Naive thymus-derived CD4-positive, alpha-beta T cell (primary cell): ENCODE measurements at regions not wholly inside any gene's neighbourhood (a gene's known extent, or its start where the extent isn't known, plus 50 kb on each side); places are given as distances from the start of the nearest gene placed in this dataset.

Experiments used
- ATAC-seq: fragments of 150-1000 bp; cut with Tn5 transposase; 2 replicates; pipeline ENCODE4 v1.10.0; 2021; ENCODE audit warnings: mild to moderate bottlenecking, moderate library complexity
- CTCF ChIA-PET: fragments of 350-600 bp; sonication (Branson Sonifier 250); formaldehyde crosslinking; loops from one replicate; lab custom pipeline; 2021; ENCODE audit warnings: antibody characterized with exemption; lab: Charles Lee
- POLR2A ChIA-PET: fragments of 350-600 bp; sonication (Branson Sonifier 250); formaldehyde crosslinking; loops from one replicate; lab custom pipeline; 2021; ENCODE audit warnings: antibody characterized with exemption, inconsistent platforms; lab: Charles Lee
- DNase-seq, 9 donors: peaks; one replicate each; pipeline versions ENCODE4 v3.0.0 to v3.0.0-alpha.2; 2020 to 2022; ENCODE audit warnings: mixed read lengths in 1 of 9
- H3K27ac ChIP-seq: one replicate; pipeline ENCODE4 v1.7.0; 2013; ENCODE audit warnings: mild to moderate bottlenecking, low read depth, low read length, moderate library complexity
- H3K27me3 ChIP-seq, 2 donors: one replicate each; pipeline ENCODE4 v1.7.0; 2013; ENCODE audit warnings: low read length in 2 of 2, mild to moderate bottlenecking in 2 of 2, moderate library complexity in 2 of 2; ENCODE audit not compliant: control insufficient read depth in 2 of 2, insufficient read depth in 2 of 2
- H3K36me3 ChIP-seq, 3 experiments: 1 replicate in 2 of 3; 2 replicates in 1 of 3; pipeline ENCODE4 v1.7.0; 2013; ENCODE audit warnings: low read length in 3 of 3, mild to moderate bottlenecking in 3 of 3, moderate library complexity in 1 of 3; ENCODE audit not compliant: insufficient read depth in 3 of 3, control insufficient read depth in 2 of 3
- H3K4me1 ChIP-seq, 2 donors: one replicate each; pipeline ENCODE4 v1.7.0; 2013; ENCODE audit warnings: low read length in 2 of 2, mild to moderate bottlenecking in 2 of 2, moderate library complexity in 1 of 2; ENCODE audit not compliant: control insufficient read depth in 2 of 2, insufficient read depth in 2 of 2
- H3K4me3 ChIP-seq: 2 replicates; pipeline ENCODE4 v1.7.0; 2013; ENCODE audit warnings: mild to moderate bottlenecking, low read length
- H3K9me3 ChIP-seq, 3 experiments: 1 replicate in 2 of 3; 2 replicates in 1 of 3; pipeline ENCODE4 v1.7.0; 2013; ENCODE audit warnings: low read length in 3 of 3; ENCODE audit not compliant: control insufficient read depth in 2 of 3
- H3K27ac Mint-ChIP-seq, 9 donors: one replicate each; pipeline ENCODE4 v1.8.0; 2020 to 2022; ENCODE audit warnings: mixed read lengths in 9 of 9, mild to moderate bottlenecking in 8 of 9, moderate library complexity in 5 of 9, inconsistent platforms in 2 of 9
- H3K27me3 Mint-ChIP-seq, 5 donors: one replicate each; pipeline ENCODE4 v1.8.0; 2021 to 2022; ENCODE audit warnings: mixed read lengths in 5 of 5, mild to moderate bottlenecking in 1 of 5
- H3K36me3 Mint-ChIP-seq, 5 donors: one replicate each; pipeline ENCODE4 v1.8.0; 2020 to 2022; ENCODE audit warnings: mixed read lengths in 5 of 5, mild to moderate bottlenecking in 3 of 5, inconsistent platforms in 1 of 5
- H3K4me1 Mint-ChIP-seq, 7 donors: one replicate each; pipeline ENCODE4 v1.8.0; 2020 to 2022; ENCODE audit warnings: mixed read lengths in 7 of 7, mild to moderate bottlenecking in 3 of 7, inconsistent platforms in 1 of 7
- H3K4me3 Mint-ChIP-seq, 10 donors: one replicate each; pipeline ENCODE4 v1.8.0; 2020 to 2022; ENCODE audit warnings: mild to moderate bottlenecking in 10 of 10, mixed read lengths in 10 of 10, moderate library complexity in 6 of 10, inconsistent platforms in 2 of 10
- H3K9me3 Mint-ChIP-seq, 11 donors: one replicate each; pipeline ENCODE4 v1.8.0; 2020 to 2022; ENCODE audit warnings: mixed read lengths in 11 of 11, mild to moderate bottlenecking in 4 of 11, inconsistent platforms in 1 of 11, moderate library complexity in 1 of 11
- intact Hi-C, 2 donors: fragments of 100-400 bp; cut with micrococcal nuclease; formaldehyde crosslinking; loops; one replicate each; pipeline ENCODE4 v1.15.1; 2023

- no peaks in the 10 kb centered on the region for H3K4me1 ChIP-seq
- Mint-ChIP-seq H3K36me3 (no peaks in the 10 kb centered on the region), H3K9me3 (peaks cover 0 to 2% (median 0%) of the 10 kb centered on the region in 11 donors), H3K27ac (no peak overlapping the region), H3K4me1 (peaks cover 0 to 3% (median 0%) of the 10 kb centered on the region in 7 donors), H3K27me3 (peaks cover 23 to 42% (median 35%) of the 10 kb centered on the region in 5 donors), H3K4me3 (no peak overlapping the region)
- no peaks in the 10 kb centered on the region for H3K27me3 ChIP-seq
- POLR2A ChIA-PET, result no interaction called here
- no peak overlapping the region for H3K27ac ChIP-seq
- H3K9me3 ChIP-seq, result no peaks in the 10 kb centered on the region
- no peaks in the 10 kb centered on the region for H3K36me3 ChIP-seq
- DNase-seq (no peak), ATAC-seq (no peak)
- H3K4me3 ChIP-seq, result no peak overlapping the region
- intact Hi-C loops, result no loop called here
- CTCF ChIA-PET, result no interaction called here
Measured at GRCh38 chr6:14031516-14031915, 86.1 kb upstream of the CD83 start.

DNA sequence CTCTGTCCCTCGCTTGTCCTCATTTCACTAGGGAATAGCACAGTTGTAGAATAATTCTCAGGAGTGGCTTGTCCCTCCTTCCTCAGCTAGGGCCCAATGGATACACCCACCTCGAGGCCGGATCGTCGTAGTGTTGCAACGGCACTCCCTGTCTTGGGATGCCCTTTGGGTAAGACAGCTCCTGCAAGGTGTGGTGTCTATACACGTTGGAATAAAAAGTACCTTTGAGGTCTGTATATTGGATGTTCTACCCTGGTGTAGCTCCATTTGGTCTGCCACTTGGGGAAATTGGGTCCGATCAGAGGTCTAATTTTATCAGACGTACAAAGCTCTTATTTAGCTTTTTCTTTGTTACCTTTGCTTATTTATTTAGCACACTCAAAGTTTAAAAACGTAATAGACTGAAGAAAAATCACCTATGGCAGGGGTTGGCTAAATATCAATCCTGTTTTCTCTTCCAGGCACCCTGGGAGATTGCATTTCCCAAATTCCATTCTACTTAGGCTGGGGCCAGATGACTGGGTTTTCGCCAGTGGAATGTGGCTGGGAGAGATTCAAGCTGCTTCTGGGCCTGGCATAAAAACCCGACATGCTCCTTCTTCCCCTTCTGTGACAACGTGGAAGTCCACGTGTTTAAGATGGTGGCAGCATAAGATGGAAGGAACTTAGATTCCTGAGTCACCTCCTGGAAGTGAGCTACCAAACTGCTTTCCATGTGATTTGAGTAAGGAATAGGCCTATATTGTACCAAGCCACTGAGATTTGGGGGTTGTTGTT is 82.3 kb upstream of the CD83 start:
- intact Hi-C loops, result no loop called here
- H3K27ac ChIP-seq, result no peak overlapping the region
- peaks cover 0 to 4% of the 10 kb centered on the region in 2 donors for H3K27me3 ChIP-seq
- H3K4me3 Mint-ChIP-seq, result no peak overlapping the region
- H3K9me3 ChIP-seq, result no peaks in the 10 kb centered on the region
- DNase-seq (no peak), ATAC-seq (no peak)
- no peak overlapping the region for H3K4me3 ChIP-seq
- H3K36me3 ChIP-seq, result no peaks in the 10 kb centered on the region
- H3K4me1 Mint-ChIP-seq, result peaks cover 0 to 11% (median 0%) of the 10 kb centered on the region in 7 donors
- H3K27me3 Mint-ChIP-seq, result peaks cover 16 to 33% (median 30%) of the 10 kb centered on the region in 5 donors
- no peaks in the 10 kb centered on the region for H3K36me3 Mint-ChIP-seq
- ChIA-PET CTCF (interaction anchor here (1.1 kb wide), 1 partner anchor 10 kb away, joined by 3 read pairs; no protein-coding TSS in a partner anchor), POLR2A (no interaction called here)
- H3K4me1 ChIP-seq, result no peaks in the 10 kb centered on the region
- H3K9me3 Mint-ChIP-seq, result peaks cover 0 to 2% (median 0%) of the 10 kb centered on the region in 11 donors
- H3K27ac Mint-ChIP-seq, result no peak overlapping the region

DNA sequence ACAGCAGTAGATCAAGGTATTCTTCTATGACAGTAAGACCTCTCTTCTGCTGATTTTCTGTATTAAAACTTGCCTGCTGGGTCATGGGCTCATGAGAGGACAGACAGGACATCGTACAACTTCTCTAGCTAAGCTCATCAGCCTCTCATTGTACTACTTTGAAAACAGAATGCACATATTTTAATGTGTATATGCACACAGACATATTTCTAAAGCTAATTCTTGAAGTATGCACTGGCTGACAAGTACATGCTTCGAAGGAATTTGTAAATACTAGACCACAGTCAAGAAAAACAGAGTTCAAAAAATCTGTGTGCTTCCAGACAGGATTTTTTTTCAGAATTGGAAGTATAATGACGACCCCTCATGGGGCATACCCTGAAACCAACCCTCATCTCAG is 81.7 kb upstream of the CD83 start:
- POLR2A ChIA-PET, result no interaction called here
- Mint-ChIP-seq H3K4me3 (no peak overlapping the region), H3K9me3 (peaks cover 0 to 2% (median 0%) of the 10 kb centered on the region in 11 donors), H3K36me3 (no peaks in the 10 kb centered on the region), H3K27me3 (peaks cover 16 to 32% (median 26%) of the 10 kb centered on the region in 5 donors), H3K27ac (no peak overlapping the region), H3K4me1 (peaks cover 0 to 11% (median 0%) of the 10 kb centered on the region in 7 donors)
- Histone ChIP-seq H3K27me3 (peaks cover 0 to 4% of the 10 kb centered on the region in 2 donors), H3K27ac (no peak overlapping the region), H3K4me1 (no peaks in the 10 kb centered on the region), H3K9me3 (no peaks in the 10 kb centered on the region), H3K36me3 (no peaks in the 10 kb centered on the region), H3K4me3 (no peak overlapping the region)
- CTCF ChIA-PET, result interaction anchor here (1.1 kb wide), 1 partner anchor 10 kb away, joined by 3 read pairs; no protein-coding TSS in a partner anchor
- ATAC-seq (no peak), DNase-seq (no peak)
- intact Hi-C loops, result no loop called here

- CTCF ChIA-PET, result interaction anchor here (0.7 to 0.9 kb wide), 2 partner anchors 9 to 31 kb away, joined by 3 to 4 read pairs; no protein-coding TSS in a partner anchor
- no peaks in the 10 kb centered on the region for H3K36me3 Mint-ChIP-seq
- no peak for ATAC-seq
- no peak overlapping the region for H3K27ac ChIP-seq
- no peaks in the 10 kb centered on the region for H3K9me3 Mint-ChIP-seq
- H3K27me3 ChIP-seq, result peaks cover 0 to 4% of the 10 kb centered on the region in 2 donors
- no peak overlapping the region for H3K4me3 ChIP-seq
- H3K27me3 Mint-ChIP-seq, result peaks cover 22 to 37% (median 31%) of the 10 kb centered on the region in 5 donors
- peaks cover 0 to 11% (median 0%) of the 10 kb centered on the region in 7 donors for H3K4me1 Mint-ChIP-seq
- no peaks in the 10 kb centered on the region for H3K36me3 ChIP-seq
- DNase-seq, result no peak
- POLR2A ChIA-PET, result interaction anchor here (0.6 kb wide), 1 partner anchor 124 kb away, joined by 3 read pairs; no protein-coding TSS in a partner anchor
- H3K4me3 Mint-ChIP-seq, result no peak overlapping the region
- H3K4me1 ChIP-seq, result no peaks in the 10 kb centered on the region
- intact Hi-C loops, result no loop called here
- H3K27ac Mint-ChIP-seq, result no peak overlapping the region
- no peaks in the 10 kb centered on the region for H3K9me3 ChIP-seq
Measured at GRCh38 chr6:14036911-14037310, 80.7 kb upstream of the CD83 start.

- H3K27me3 ChIP-seq, result peaks cover 0 to 4% of the 10 kb centered on the region in 2 donors
- H3K27ac ChIP-seq, result no peak overlapping the region
- Mint-ChIP-seq H3K36me3 (no peaks in the 10 kb centered on the region), H3K4me1 (peaks cover 0 to 11% (median 0%) of the 10 kb centered on the region in 7 donors), H3K27ac (no peak overlapping the region), H3K27me3 (peaks cover 23 to 43% (median 35%) of the 10 kb centered on the region in 5 donors), H3K9me3 (no peaks in the 10 kb centered on the region), H3K4me3 (no peak overlapping the region)
- H3K4me3 ChIP-seq, result no peak overlapping the region
- CTCF ChIA-PET, result interaction anchor here (0.6 to 0.9 kb wide), 3 partner anchors 8 to 30 kb away, joined by 3 to 4 read pairs (median 3); no protein-coding TSS in a partner anchor
- H3K36me3 ChIP-seq, result no peaks in the 10 kb centered on the region
- DNase-seq (no peak), ATAC-seq (no peak)
- POLR2A ChIA-PET, result interaction anchor here (0.6 kb wide), 1 partner anchor 123 kb away, joined by 3 read pairs; no protein-coding TSS in a partner anchor
- H3K4me1 ChIP-seq, result no peaks in the 10 kb centered on the region
- intact Hi-C loops, result no loop called here
- no peaks in the 10 kb centered on the region for H3K9me3 ChIP-seq
Measured at GRCh38 chr6:14037402-14038277, 79.9 kb upstream of the CD83 start.
